ENCODE measurements at regions not wholly inside any gene's neighbourhood (a gene's known extent, or its start where the extent isn't known, plus 50 kb on each side); places are given as distances from the start of the nearest gene placed in this dataset.

DNA sequence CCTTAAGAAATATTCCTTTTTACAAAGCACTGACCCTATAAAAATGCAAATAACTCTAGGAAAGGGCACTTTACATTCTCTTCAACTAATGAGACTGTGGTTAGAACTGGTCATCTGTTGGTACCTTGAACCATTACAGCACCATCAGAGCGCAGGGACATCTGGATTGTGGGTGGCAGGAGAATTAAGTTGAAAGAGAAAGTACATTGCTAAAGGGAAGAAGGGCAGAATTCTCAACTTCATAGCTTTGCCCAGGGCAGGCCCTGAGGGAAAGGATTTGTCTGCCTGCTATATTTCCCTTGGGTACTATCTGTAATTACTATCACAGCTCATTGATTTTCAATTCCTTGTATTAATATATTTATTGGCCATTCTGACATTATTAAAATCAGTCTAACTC is 196.8 kb downstream of the KLF12 start:
- no peak for DNase-seq (ENCODE audit: low read depth, low spot score)

DNA sequence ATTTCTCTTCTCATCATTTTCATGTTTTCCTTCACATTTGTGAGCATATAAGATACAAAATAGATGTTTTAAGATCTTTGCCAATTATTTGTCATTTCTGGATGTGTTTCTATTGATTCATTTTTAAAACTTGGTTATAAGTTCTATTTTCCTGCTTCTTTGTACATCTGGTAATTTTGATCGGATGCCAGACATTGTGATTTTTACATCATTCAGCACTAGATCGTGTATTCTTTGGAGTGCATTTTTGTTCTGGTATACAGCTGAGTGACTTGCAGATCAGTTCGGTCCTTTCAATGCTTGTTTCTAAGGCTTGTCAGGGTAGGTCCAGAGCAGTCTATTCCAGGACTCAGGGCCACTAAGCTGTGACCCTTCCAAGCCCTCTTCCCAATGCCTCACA is 198.2 kb downstream of the KLF12 start:
- DNase-seq (ENCODE audit: low read depth, low spot score) = no peak

DNA sequence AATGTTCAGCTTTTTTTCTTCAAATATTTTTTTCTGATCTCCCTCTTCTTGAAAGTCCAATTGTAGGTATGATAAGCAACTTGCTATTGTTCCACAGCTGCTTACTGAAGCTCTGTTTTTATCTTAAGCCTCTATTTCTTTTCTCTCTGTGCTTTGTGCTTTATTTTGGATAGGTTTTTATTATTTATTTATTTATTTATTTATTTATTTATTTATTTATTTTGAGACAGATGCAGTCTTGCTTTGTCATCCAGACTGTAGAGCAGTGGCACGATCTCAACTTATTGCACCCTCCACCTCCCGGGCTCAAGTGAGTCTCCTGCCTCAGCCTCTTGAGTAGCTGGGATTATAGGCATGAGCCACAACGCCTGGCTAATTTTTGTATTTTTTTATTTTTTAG is 199.4 kb downstream of the KLF12 start:
- DNase-seq (ENCODE audit: low read depth, low spot score) = no peak

DNA sequence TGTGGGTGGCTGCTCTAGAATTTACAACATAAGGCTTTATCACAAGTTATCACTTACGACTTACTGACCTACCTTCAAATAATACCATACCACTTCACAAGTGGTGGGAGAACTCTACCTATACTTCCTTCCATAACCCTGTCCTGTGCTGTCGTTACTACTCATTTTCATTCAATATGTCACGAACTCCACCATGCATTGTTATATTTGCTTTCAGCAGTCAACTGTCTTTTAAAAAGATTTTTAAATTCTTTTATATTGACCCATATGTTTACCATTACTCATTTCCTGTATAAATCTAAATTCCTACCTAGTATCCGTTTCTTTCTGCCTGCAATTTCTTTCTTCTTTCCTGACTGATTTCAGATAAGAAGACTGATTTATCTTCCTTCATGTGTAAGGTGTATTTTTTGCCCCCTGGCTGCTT is 200.0 kb downstream of the KLF12 start:
- DNase-seq (ENCODE audit: low read depth, low spot score) = no peak

DNA sequence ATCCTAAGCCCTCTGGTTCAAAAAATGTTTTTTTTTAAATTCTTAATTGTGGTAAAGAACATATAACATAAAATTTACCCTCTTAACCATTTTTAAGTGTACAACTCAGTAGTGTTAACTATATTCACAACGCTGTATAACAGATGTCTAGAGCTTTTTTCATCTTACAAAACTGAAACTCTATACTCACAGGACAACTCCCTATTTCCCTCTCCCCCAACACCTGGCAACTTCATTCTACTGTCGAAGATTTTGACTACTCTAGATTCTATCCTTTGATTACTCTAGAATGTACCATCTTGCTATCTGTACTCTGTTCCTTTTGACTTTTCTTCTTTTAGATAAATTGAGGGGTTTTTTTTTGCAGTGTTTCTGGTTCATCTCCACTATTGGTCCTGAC is 200.4 kb downstream of the KLF12 start:
- DNase-seq (ENCODE audit: low read depth, low spot score) = no peak

DNA sequence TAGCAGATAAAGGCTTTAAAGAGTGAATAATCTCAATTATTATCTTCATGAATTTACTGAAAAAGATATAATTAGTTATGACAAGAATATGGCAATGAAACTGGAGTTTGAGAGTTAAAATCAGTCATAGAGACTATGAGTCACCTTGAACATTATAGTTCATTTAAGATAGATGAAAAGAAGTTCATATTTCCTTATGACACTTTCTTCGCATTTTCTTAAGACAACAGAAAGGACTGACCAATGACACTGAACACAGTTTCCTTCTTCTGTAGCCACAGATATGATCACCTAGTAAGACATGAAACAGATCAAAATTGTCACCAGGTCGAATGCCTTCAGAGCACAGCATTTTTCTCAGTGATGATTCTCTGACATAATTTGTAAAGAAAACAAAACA is 202.1 kb downstream of the KLF12 start:
- no peak for DNase-seq (ENCODE audit: low read depth, low spot score)

DNA sequence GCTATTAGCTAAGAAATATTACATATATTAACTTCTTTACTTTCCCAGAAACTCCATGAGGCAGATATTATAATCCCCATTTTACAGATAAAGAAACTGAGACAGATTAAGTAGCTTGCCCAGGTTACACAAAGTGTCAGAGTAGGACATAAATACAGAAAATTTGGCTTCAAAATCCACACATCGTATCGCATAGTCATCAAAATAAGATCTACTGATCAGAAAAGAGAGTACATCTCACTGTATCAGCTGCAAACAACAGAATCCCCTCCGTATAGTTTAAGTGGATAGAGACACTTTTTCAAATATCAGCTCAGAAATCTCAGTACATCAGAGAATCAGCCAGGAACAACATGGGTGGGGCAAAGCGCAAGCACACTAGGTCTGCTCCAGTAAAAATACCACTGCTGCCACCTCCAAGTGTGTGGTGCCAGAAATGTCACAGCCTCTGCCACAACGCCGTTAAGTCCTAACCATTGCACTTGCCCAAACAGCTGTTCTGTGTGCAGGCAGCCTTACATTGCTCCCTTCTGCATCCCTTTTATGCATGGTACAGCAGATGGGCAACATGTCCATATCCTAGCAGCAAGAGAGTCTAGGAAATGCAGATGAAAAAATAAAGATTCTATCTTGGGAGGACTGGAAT is 204.8 kb downstream of the KLF12 start:
- no peak for DNase-seq (ENCODE audit: low read depth, low spot score)

DNA sequence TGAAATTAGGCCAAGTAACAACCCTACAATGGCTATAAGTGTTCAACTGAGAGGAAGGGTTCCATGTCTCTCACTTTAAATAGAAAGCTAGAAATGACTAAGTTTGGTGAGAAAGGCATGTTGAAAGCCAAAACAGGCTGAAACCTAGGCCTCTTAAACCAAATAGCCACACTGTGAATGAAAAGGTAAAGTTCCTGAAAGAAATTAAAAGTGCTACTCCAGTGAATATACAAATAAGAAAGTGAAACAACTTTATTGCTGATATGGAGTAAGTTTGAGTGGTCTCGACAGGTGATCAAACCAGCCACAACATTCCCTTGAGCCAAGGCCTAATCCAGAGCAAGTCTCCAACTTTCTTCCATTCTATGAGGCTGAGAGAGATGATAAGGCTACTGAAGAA is 209.6 kb downstream of the KLF12 start:
- no peak for DNase-seq (ENCODE audit: low read depth, low spot score)

DNA sequence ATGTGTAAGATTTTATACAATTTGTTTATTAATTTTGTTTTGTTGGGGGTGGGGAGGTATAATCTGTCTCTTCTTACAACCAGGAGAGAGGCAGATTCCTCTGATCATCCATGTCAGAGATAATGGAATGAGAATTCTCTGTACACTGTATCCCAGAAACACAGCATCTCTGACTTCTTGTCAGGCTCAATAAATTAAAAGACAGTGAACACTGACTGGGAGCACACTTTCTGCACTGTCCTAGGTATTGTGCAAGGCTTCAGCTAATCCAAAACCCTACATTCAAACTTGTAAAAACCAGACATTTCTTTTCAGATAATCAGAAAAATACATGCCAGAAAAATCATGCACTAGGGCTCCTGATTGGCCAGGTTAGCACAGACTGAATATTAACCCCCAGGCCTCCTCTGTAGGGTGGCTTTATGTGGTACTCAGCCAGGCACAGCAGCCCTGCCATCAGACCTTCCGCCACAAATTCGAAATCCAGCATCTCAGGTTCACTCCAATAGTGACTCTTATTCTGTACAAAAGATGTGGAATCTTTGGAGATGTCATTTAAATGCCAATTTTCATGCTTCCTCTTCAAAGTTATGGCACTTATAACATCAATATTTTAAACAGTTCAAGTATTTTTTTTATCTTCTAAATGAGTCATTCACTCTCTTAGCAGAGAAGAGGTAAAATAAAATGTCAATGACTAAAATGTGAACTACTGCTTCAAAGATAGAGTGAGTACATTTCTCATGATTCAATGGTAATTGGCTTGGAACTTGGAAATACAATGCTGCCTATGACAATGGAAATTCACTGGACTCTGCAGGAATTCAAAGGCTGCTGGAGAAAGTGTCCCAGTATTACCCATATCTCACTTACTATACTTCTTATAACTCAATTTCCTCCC is 211.5 kb downstream of the KLF12 start:
- no peak for DNase-seq (ENCODE audit: low read depth, low spot score)

DNA sequence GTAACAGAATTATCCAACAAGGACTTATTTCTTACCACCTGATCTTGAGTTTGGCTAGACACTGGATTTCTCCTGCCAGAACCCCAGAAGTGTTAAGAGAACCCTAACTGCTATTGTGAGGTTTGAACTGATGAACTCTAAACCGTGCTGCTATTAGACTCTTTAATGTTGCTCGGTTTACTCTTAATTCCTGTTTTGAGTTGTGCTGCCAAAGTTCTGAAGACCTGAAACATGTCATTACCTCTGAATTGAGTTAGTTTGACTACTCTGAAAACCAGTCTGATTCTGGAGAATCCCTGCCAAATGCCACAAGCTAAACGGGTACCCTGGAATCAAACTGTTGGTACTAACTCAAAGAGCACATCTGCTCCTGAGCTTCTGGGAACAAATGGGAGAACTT is 215.5 kb downstream of the KLF12 start:
- DNase-seq (ENCODE audit: low read depth, low spot score) = no peak

DNA sequence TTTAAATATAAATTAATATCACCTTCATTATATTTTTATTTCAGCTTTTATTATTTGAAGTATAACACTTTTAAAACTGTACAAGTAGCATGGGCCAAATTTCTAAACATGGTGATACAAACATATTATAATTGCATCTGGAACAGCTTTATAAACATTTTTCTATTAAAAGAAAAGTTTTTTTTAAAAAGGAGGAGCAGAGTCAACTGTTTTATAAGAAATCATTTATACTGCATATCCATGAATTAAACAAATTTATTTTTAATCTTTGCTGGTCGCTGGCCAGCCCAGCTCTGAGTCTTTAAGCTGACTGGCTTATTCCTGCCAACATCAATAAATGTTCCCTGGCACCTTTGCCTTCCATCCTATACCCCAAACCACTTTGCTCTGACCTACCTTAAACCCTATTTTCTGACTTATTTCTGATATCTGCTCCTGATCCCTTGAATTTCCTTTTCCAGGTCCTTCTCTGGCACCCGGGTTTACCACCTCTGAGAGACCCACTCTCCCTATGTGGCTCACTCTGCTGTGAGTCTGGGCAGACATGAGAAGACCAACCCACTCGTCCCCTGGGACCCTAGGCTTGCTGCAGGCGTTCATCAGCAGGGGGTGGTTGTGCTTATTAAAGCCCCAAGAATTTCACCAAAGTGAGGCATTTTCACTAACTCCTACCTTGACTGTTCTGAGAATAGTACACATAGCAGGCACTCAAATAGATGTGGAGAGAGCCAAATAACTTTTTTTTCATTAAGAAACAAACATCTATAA is 220.3 kb downstream of the KLF12 start:
- peak; percentile 36 for DNase-seq (ENCODE audit: low read depth, low spot score)

DNA sequence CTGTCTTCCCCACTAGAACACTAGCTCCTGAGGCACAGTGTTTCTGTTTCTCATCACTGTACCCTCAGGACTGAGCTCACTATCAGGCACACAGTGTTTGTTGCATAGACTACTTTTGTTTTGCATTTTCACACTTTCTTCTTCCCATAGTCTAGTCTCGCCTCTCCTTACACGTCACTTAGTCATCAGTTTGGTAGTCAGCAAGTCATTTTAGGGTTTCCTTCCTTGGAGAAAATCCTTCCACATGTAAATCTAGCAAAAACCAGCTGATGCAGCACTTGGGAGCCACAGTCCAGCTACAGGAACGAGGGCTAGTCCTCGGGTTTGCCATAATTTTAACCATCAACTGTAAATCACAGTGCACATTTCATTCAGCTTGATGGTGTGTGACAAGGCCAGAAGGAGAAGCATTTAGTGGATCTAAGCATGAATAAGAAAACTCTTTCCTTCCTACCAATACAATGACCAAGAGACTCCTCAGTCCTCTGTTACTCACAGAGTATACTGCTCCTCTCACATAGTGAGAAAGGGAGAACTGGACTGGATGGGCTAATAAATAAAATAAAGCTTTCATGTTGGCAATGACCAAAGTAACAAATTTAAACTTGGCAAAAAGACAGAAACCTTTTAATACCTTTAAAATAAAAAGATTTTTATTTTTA is 221.0 kb downstream of the KLF12 start:
- peak; percentile 8 for DNase-seq (ENCODE audit: low read depth, low spot score)

DNA sequence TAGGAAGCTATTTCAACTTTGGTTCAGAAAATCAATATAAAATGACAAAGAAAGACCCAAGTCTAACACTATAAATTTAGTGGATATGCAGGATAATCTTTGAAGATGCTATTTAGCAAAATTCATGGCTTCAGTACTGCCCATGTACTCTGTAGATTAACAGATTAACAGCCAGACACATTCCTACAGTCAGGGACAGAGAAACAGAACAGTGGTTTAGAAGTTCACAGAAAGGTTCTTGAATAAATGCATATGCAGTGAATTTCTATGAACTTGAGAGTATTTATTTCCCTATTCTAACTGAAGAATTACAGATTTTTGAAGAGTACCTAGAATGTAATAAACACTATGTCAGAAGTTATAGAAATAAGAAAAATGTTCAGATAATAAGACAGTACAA is 222.8 kb downstream of the KLF12 start:
- DNase-seq (ENCODE audit: low read depth, low spot score) = no peak

DNA sequence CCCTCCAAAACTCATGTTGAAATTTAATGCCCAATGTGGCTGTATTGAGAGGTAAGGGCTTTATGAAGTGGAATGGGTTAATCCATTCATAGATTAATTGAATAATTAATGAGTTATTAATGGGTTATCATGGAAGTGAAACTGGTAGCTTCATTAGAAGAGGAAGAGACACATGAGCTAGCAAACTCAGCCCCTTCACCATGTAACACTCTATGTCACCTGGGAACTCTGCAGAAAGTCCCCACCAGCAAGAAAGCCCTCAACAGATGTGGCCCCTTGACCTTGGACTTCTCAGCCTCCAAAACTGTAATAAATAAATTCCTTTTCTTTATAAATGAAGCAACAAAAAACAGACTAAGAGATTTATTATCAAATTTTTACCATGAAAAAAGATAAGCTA is 223.5 kb downstream of the KLF12 start:
- no peak for DNase-seq (ENCODE audit: low read depth, low spot score)

DNA sequence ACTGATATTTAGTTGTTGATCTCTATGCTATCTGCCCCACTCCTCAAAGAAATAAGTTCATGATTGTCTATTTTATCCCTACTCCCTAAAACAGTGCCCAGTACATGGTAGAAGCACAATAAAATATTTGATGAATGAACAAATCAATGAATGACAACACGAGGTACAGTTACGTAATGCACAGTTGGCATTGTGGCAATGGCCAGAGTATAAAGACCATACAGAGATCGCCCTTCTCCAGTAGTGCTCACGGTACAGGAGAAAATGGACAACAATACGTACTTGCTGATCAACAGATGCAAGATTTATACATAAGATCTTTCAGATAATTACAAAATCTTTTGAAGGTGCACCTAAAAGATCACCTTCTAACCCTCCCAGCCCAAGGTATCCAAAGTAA is 225.4 kb downstream of the KLF12 start:
- no peak for DNase-seq (ENCODE audit: low read depth, low spot score)

DNA sequence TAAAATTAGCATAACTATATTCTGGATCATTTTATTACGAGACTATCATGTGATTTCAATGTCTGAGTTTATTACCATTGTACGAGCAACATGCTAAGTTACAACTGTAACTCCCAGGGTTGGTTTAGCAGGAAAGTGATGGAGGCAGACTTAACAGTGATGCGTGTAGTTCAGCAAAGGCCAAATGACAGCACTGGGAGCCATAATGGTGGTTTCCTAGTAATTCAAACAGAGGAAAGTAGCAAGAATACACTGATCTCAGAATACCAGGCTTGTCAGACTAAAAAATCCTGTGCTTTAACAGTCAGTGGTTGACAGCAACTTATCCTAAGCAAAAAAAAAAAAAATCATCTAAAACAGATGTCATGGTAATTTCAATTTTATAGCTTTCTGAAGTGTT is 229.6 kb downstream of the KLF12 start:
- no peak for DNase-seq (ENCODE audit: low read depth, low spot score)

DNA sequence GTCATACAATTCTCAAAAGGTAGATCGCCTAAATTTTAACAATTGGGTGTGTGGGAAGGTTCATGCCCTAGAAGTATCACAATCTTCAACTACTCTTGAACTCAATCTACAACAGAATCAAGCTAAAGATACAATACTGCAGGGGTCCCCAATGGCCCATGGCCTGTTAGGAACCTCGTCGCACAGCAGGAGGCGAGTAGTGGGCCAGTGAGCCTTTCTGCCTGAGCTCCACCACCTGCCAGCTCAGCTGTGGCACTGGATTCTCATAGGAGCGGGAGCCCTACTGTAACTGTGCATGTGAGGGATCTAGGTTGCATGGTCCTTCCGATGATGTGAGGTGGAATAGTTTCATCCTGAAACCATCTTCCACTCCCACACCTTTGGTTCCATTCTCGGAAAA is 230.6 kb downstream of the KLF12 start:
- no peak for DNase-seq (ENCODE audit: low read depth, low spot score)

DNA sequence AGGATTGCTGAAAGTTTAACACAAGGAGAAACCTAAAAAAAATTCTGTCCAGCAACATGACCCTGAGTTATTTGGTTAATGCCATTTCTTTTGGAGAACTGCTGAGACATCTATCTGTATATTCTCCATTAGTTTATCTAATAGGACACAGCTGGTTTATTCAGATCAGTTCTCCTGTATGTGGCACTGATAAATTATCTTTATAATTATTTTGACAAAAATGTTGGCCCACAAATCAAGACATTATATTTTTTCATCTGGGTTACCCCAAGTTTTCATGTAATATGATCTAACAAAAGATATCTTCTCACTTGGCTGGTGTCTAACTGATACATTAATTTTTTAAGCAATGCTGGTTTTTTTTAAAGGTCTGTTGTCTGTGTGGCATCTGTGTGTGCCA is 231.4 kb downstream of the KLF12 start:
- no peak for DNase-seq (ENCODE audit: low read depth, low spot score)

DNA sequence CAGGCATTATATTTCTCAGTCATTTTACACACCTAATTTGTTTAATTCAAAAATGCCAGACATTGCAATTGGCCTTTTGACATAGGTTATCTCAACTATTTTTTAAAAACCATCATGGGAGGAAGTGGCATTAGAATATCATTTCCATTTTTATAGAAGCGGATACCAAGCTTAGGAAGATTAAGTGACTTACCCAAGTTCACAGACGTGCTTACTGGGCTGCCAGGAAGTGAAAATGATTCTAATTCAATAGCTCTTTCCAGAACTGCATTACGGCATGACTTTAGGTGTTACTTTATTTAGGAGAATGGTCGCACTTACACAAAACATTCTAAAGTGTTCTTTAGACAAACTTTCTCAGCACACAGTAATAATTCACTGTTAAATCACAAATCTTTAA is 231.9 kb downstream of the KLF12 start:
- no peak for DNase-seq (ENCODE audit: low read depth, low spot score)

DNA sequence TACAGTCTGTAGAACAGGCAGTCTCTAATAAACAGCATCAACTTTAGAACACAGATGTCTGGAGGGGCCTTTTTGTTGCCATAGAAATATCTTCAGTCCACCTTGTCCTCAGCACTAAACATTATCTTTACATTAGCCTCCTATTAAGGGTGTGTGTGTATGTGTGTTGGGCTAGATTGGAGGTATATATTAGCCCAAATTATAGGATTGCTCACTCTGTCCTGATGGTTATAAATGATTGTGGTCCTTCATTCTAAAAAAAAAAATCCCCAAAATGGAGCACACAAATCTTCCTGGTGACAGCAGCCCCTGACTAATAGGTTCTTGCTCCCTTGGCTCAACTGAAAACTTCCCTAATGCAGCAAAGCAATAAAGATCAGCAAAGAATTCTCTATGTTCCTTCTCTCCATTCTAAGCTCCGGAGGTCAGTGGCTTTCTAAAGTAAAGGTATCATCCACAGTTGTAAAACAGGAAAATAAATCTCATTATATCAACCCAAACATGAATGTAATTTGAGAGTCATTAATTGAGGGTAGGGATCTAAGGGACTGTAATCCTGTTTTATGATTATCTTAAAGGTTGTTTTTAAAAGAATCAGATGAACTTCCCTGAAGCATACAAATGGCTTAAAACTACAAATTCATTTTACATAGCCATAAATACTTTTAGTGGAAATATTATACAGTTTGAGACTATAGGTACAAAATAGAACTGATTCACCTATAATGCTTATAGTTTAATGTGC is 232.7 kb downstream of the KLF12 start:
- no peak for DNase-seq (ENCODE audit: low read depth, low spot score)

DNA sequence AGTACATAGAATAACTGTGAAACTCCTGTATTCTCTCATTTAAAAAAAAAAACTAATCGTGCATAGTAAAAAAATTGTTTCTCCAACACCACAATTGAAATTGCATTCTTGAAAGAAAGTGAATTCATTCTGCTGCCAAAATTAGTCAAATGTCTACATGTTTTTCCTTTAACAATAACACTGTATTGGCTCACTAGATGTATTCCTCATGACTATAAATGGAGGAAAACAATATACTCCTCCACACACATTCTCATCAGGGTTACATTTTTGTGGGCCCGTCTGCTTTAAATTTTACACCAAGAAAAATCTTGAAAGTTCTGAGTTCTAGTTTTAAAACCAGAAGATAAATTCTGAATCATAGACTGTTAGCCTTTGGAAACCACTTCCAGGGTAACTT is 233.6 kb downstream of the KLF12 start:
- no peak for DNase-seq (ENCODE audit: low read depth, low spot score)

Measured in ELF-1 (cell line).